K562 (cell line): ENCODE measurements at regions not wholly inside any gene's neighbourhood (a gene's known extent, or its start where the extent isn't known, plus 50 kb on each side); places are given as distances from the start of the nearest gene placed in this dataset.
A peak's percentile ranks its signal among the peaks of the same experiment; 100 is the strongest.

Source experiments
- ATF1 ChIP-seq, 2 experiments: fragments of 450-650 bp in 1 of 2; IDR thresholded peaks; 2 replicates each; pipeline ENCODE4 v1.6.1; 2016; ENCODE audit warnings: missing compliant biosample characterization in 1 of 2, missing genetic modification characterization in 1 of 2
- CBFB ChIP-seq: sonication (generic); formaldehyde crosslinking; IDR thresholded peaks from 2 replicates; pipeline ENCODE4 v1.4.0; 2020; ENCODE audit warnings: mild to moderate bottlenecking, missing genetic modification reagents
- CREB1 ChIP-seq, 2 experiments: sonication (generic) in 1 of 2; formaldehyde crosslinking in 1 of 2; IDR thresholded peaks; 2 replicates each; pipeline versions ENCODE4 v1.6.1 to v1.8.0; 2012 to 2022; ENCODE audit warnings: inconsistent platforms in 1 of 2, mild to moderate bottlenecking in 1 of 2, missing genetic modification reagents in 1 of 2, moderate library complexity in 1 of 2
- CREB3L1 ChIP-seq: fragments of 450-650 bp; IDR thresholded peaks from 2 replicates; pipeline ENCODE4 v1.6.1; 2014; ENCODE audit warnings: low read depth, mild to moderate bottlenecking, moderate library complexity, borderline replicate concordance
- CTBP1 ChIP-seq: fragments of 450-650 bp; IDR thresholded peaks from 2 replicates; pipeline ENCODE4 v1.6.1; 2016; ENCODE audit warnings: borderline replicate concordance
- CXXC5 ChIP-seq: fragments of 250-450 bp; sonication (Bioruptor Pico); IDR thresholded peaks from 2 replicates; pipeline ENCODE4 v1.8.0; 2022; ENCODE audit warnings: inconsistent platforms, mild to moderate bottlenecking, moderate library complexity
- DACH1 ChIP-seq: fragments of 450-650 bp; IDR thresholded peaks from 2 replicates; pipeline ENCODE4 v1.6.1; 2018; ENCODE audit not compliant: partially characterized antibody
- EHMT2 ChIP-seq: fragments of 450-650 bp; IDR thresholded peaks from 2 replicates; pipeline ENCODE4 v1.6.1; 2018; ENCODE audit warnings: antibody characterized with exemption
- EP400 ChIP-seq: fragments of 450-650 bp; IDR thresholded peaks from 2 replicates; pipeline ENCODE4 v1.6.1; 2017; ENCODE audit warnings: antibody characterized with exemption, mild to moderate bottlenecking, moderate library complexity
- HDAC1 ChIP-seq, 2 experiments: fragments of 450-650 bp; IDR thresholded peaks; 2 replicates each; pipeline ENCODE4 v1.6.1; 2016 to 2017; ENCODE audit warnings: inconsistent platforms in 1 of 2, mild to moderate bottlenecking in 1 of 2, moderate library complexity in 1 of 2
- MAZ ChIP-seq, 2 experiments: fragments of 450-650 bp in 1 of 2; sonication (generic) in 1 of 2; formaldehyde crosslinking; IDR thresholded peaks in 1 of 2; conservative IDR thresholded peaks in 1 of 2; 2 replicates each; pipeline versions ENCODE4 v1.4.0 to v1.5.0; 2020; ENCODE audit warnings: mild to moderate bottlenecking in 1 of 2, missing genetic modification reagents in 1 of 2
- NR2C2 ChIP-seq, 2 experiments: fragments of 200-800 bp in 1 of 2; sonication (Bioruptor generic) in 1 of 2; sonication (generic) in 1 of 2; formaldehyde crosslinking in 1 of 2; IDR thresholded peaks; 2 replicates each; pipeline versions ENCODE4 v1.6.1 to v1.8.0; 2016 to 2022; ENCODE audit warnings: mild to moderate bottlenecking in 1 of 2, missing compliant biosample characterization in 1 of 2, missing genetic modification characterization in 1 of 2, missing genetic modification reagents in 1 of 2
- TF ChIP-seq, protein P1 (sequence below), 2 experiments: fragments of 450-650 bp; IDR thresholded peaks; 2 replicates each; pipeline ENCODE4 v1.6.1; 2016; ENCODE audit warnings: mild to moderate bottlenecking in 2 of 2, borderline replicate concordance in 1 of 2, low read depth in 1 of 2, moderate library complexity in 1 of 2
- TF ChIP-seq, protein P2 (sequence below), 3 experiments: fragments of 200-800 bp in 1 of 3; sonication (Bioruptor generic) in 1 of 3; sonication (generic) in 1 of 3; formaldehyde crosslinking in 1 of 3; IDR thresholded peaks; 2 replicates each; pipeline versions ENCODE4 v1.6.1 to v1.8.0; 2016 to 2022; ENCODE audit warnings: mild to moderate bottlenecking in 2 of 3, missing compliant biosample characterization in 2 of 3, missing genetic modification characterization in 2 of 3, missing genetic modification reagents in 1 of 3

GRCh38 chr1:199931666-199932377 lies 95.7 kb upstream of the NR5A2 start (continued):
- TF ChIP-seq HDAC1 (IDR thresholded peaks at IDR 0.05) (peak in 1 of 2 experiments; percentile 29; a peak in 1 of 4 replicates), CREB3L1 (peak; percentile 32; the same call in 1 of the 2 replicates), ATF1 (CRISPR knock-in tag; IDR thresholded peaks at IDR 0.05) (no peak), ATF1 (tag; IDR thresholded peaks at IDR 0.05) (peak; percentile 85), NR2C2 (CRISPR knock-in tag; IDR thresholded peaks at IDR 0.05) (no peak), NR2C2 (tag; IDR thresholded peaks at IDR 0.05) (peak; percentile 78), CREB1 (IDR thresholded peaks at IDR 0.05) (peak; percentile 32; the same call in 1 of the 2 replicates), CREB1 (CRISPR knock-in tag; IDR thresholded peaks at IDR 0.05) (no peak), DACH1 (no peak), CBFB (CRISPR knock-in tag) (no peak), EP400 (peak; percentile 60), MAZ (CRISPR knock-in tag; conservative IDR thresholded peaks at IDR 0.05 in 1 of 2, IDR thresholded peaks at IDR 0.05 in 1 of 2) (0 out of 4 replicates have a peak, but pooled peaks of 1 of the 2 experiments have one; percentile 9), CTBP1 (0 out of 2 replicates have a peak, but pooled peaks have one; percentile 9), EHMT2 (peak; percentile 62; the same call in 1 of the 2 replicates), CXXC5 (CRISPR knock-in tag) (0 out of 2 replicates have a peak, but pooled peaks have one; percentile 26)
- TF ChIP-seq, protein P1, sequence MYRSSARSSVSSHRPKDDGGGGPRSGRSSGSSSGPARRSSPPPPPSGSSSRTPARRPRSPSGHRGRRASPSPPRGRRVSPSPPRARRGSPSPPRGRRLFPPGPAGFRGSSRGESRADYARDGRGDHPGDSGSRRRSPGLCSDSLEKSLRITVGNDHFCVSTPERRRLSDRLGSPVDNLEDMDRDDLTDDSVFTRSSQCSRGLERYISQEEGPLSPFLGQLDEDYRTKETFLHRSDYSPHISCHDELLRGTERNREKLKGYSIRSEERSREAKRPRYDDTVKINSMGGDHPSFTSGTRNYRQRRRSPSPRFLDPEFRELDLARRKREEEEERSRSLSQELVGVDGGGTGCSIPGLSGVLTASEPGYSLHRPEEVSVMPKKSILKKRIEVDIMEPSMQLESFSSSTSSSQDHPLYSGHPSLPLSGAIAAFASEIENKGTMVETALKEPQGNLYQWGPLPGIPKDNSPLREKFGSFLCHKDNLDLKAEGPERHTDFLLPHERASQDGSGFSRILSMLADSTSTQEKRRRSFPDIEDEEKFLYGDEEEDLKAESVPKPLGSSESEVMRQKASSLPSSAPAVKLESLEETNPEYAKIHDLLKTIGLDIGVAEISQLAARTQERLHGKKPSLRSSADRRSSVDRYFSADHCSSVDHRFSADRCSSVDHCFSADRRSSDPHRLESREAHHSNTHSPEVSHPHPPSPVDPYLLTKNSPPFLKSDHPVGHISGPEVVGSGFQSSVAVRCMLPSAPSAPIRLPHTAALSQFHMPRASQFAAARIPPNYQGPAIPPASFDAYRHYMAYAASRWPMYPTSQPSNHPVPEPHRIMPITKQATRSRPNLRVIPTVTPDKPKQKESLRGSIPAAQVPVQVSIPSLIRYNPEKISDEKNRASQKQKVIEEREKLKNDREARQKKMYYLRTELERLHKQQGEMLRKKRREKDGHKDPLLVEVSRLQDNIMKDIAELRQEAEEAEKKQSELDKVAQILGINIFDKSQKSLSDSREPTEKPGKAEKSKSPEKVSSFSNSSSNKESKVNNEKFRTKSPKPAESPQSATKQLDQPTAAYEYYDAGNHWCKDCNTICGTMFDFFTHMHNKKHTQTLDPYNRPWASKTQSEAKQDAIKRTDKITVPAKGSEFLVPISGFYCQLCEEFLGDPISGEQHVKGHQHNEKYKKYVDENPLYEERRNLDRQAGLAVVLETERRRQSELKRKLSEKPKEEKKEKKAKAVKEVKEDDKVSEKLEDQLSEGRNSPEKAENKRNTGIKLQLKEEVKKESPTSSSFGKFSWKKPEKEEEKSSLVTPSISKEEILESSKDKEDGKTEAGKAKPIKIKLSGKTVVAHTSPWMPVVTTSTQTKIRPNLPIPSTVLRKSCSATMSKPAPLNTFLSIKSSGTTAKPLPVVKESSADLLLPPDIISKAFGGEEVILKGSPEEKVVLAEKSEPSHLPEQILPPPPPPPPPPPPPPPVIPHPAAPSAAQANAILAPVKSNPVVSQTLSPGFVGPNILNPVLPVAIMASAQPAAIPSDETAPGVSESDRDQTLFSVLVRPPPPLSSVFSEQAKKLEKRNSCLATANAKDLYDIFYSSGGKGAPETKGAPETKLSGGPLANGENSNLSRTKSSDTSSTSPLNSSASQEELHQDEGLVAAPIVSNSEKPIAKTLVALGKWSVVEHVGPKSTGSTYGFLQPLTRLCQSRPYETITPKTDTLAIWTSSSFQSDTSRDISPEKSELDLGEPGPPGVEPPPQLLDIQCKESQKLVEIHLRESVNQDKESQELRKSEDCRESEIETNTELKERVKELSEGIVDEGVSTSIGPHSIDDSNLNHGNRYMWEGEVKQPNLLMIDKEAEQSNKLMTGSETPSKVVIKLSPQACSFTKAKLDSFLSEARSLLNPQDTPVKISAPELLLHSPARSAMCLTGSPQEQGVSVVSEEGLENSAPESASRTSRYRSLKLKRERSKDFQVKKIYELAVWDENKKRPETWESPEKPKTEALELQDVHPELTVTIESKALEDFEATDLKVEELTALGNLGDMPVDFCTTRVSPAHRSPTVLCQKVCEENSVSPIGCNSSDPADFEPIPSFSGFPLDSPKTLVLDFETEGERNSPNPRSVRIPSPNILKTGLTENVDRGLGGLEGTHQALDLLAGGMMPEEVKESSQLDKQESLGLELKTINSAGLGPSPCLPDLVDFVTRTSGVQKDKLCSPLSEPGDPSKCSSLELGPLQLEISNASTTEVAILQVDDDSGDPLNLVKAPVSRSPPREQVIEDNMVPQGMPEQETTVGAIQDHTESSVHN (IDR thresholded peaks at IDR 0.05; ENCODE audit: borderline replicate concordance in 1 of 2, low read depth in 1 of 2), result peak in 1 of 2 experiments; percentile 65; a peak in 1 of 4 replicates
- TF ChIP-seq, protein P2, sequence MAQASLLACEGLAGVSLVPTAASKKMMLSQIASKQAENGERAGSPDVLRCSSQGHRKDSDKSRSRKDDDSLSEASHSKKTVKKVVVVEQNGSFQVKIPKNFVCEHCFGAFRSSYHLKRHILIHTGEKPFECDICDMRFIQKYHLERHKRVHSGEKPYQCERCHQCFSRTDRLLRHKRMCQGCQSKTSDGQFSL (CRISPR knock-in tag; IDR thresholded peaks at IDR 0.05), result no peak
- TF ChIP-seq, protein P2 (tag; IDR thresholded peaks at IDR 0.05), result 0 out of 4 replicates have a peak, but pooled peaks of 1 of the 2 experiments have one; percentile 35
